Smooth muscle cell (in vitro differentiated cells): ENCODE measurements at regions not wholly inside any gene's neighbourhood (a gene's known extent, or its start where the extent isn't known, plus 50 kb on each side); places are given as distances from the start of the nearest gene placed in this dataset.

Experiments used
- DNase-seq: peaks from one replicate; lab custom pipeline; 2025; ENCODE audit not compliant: unreplicated experiment; lab: John Stamatoyannopoulos, UW
- H2AFZ ChIP-seq: fragments of 200-600 bp; sonication (generic); 2 replicates; pipeline ENCODE4 v1.6.0; 2016; ENCODE audit warnings: antibody characterized with exemption, low read depth, mild to moderate bottlenecking
- H3F3A ChIP-seq: fragments of 200-600 bp; sonication (generic); 2 replicates; pipeline ENCODE4 v1.6.0; 2017; ENCODE audit warnings: antibody characterized with exemption, low read depth
- H3K27ac ChIP-seq: fragments of 200-600 bp; sonication (generic); 2 replicates; pipeline ENCODE4 v1.5.1; 2016; ENCODE audit warnings: low read depth, mild to moderate bottlenecking
- H3K27me3 ChIP-seq: fragments of 200-600 bp; sonication (generic); 2 replicates; pipeline ENCODE4 v1.6.1; 2016; ENCODE audit warnings: low read depth, mild to moderate bottlenecking
- H3K36me3 ChIP-seq: fragments of 200-600 bp; sonication (generic); 2 replicates; pipeline ENCODE4 v1.5.1; 2016; ENCODE audit warnings: low read depth
- H3K4me1 ChIP-seq: fragments of 200-600 bp; sonication (generic); 2 replicates; pipeline ENCODE4 v1.5.1; 2016; ENCODE audit warnings: low read depth
- H3K4me2 ChIP-seq: fragments of 200-600 bp; sonication (generic); 2 replicates; pipeline ENCODE4 v1.6.0; 2016; ENCODE audit warnings: mild to moderate bottlenecking
- H3K4me3 ChIP-seq: fragments of 200-600 bp; sonication (generic); 2 replicates; pipeline ENCODE4 v1.5.1; 2016; ENCODE audit warnings: mild to moderate bottlenecking
- H3K79me2 ChIP-seq: fragments of 200-600 bp; sonication (generic); 2 replicates; pipeline ENCODE4 v1.6.0; 2016; ENCODE audit warnings: low read depth, mild to moderate bottlenecking
- H3K9ac ChIP-seq: fragments of 200-600 bp; sonication (generic); 2 replicates; pipeline ENCODE4 v1.6.0; 2016; ENCODE audit warnings: low read depth
- H3K9me3 ChIP-seq: fragments of 200-600 bp; sonication (generic); replicated peaks from 2 replicates; pipeline ENCODE4 v1.5.1; 2016; ENCODE audit warnings: low read depth
- H4K20me1 ChIP-seq: fragments of 200-600 bp; sonication (generic); 2 replicates; pipeline ENCODE4 v1.6.0; 2016; ENCODE audit warnings: low read depth
- CTCF ChIP-seq: fragments of 200-600 bp; sonication (generic); IDR thresholded peaks from 2 replicates; pipeline ENCODE4 v1.5.1; 2017; ENCODE audit warnings: borderline replicate concordance, mild to moderate bottlenecking, antibody characterized with exemption; ENCODE audit not compliant: insufficient read depth, poor library complexity, severe bottlenecking
- WGBS: methylation state at CpG from one replicate; pipeline ENCODE4 v1.1.7; 2016; ENCODE audit warnings: low lambda C conversion rate; 5-methylcytosine and 5-hydroxymethylcytosine counted together

GRCh38 chr3:102165367-102165766 lies 269.4 kb upstream of the ZPLD1 start:
- Histone ChIP-seq H4K20me1 (no peaks in the 10 kb centered on the region), H3K9ac (no peak overlapping the region), H3K27me3 (no peaks in the 10 kb centered on the region), H3K4me1 (peaks cover 13% of the 10 kb centered on the region), H3K9me3 (no peaks in the 10 kb centered on the region), H3F3A (peaks cover 22% of the 10 kb centered on the region), H3K4me3 (no peak overlapping the region), H3K36me3 (no peaks in the 10 kb centered on the region), H3K79me2 (no peaks in the 10 kb centered on the region), H3K4me2 (no peak overlapping the region), H3K27ac (peak overlapping the region; percentile 99), H2AFZ (no peak overlapping the region)
- DNase-seq, result no peak
- WGBS, result 33% methylated on average over 1 of the region's 1 CpG
- TF ChIP-seq CTCF, result no peak

- no peaks in the 10 kb centered on the region for H4K20me1 ChIP-seq
- H3K36me3 ChIP-seq, result no peaks in the 10 kb centered on the region
- H3K4me3 ChIP-seq, result no peak overlapping the region
- H3K4me1 ChIP-seq, result no peaks in the 10 kb centered on the region
- H3F3A ChIP-seq, result no peaks in the 10 kb centered on the region
- no peaks in the 10 kb centered on the region for H3K79me2 ChIP-seq
- WGBS, result 100% methylated on average over 1 of the region's 1 CpG
- no peak overlapping the region for H3K4me2 ChIP-seq
- H3K9ac ChIP-seq, result no peak overlapping the region
- no peak for TF ChIP-seq CTCF
- H3K9me3 ChIP-seq, result no peaks in the 10 kb centered on the region
- no peak for DNase-seq
- H3K27ac ChIP-seq, result no peak overlapping the region
- no peaks in the 10 kb centered on the region for H3K27me3 ChIP-seq
- peak overlapping the region; percentile 27 for H2AFZ ChIP-seq
Measured at GRCh38 chr3:102169915-102170479, 264.8 kb upstream of the ZPLD1 start.

- no peaks in the 10 kb centered on the region for H3K4me1 ChIP-seq
- no peaks in the 10 kb centered on the region for H3K9me3 ChIP-seq
- peak overlapping the region; percentile 27 for H2AFZ ChIP-seq
- TF ChIP-seq CTCF, result no peak
- H3K4me3 ChIP-seq, result no peak overlapping the region
- no peak for DNase-seq
- H3K36me3 ChIP-seq, result no peaks in the 10 kb centered on the region
- no peaks in the 10 kb centered on the region for H4K20me1 ChIP-seq
- H3K4me2 ChIP-seq, result no peak overlapping the region
- 88% methylated on average over 2 of the region's 2 CpGs for WGBS
- H3K27me3 ChIP-seq, result no peaks in the 10 kb centered on the region
- no peak overlapping the region for H3K9ac ChIP-seq
- no peak overlapping the region for H3K27ac ChIP-seq
- H3F3A ChIP-seq, result no peaks in the 10 kb centered on the region
- H3K79me2 ChIP-seq, result no peaks in the 10 kb centered on the region
Measured at GRCh38 chr3:102170545-102170944, 264.3 kb upstream of the ZPLD1 start.

- Histone ChIP-seq H3K27ac (peak overlapping the region; percentile 93), H3K9ac (peak overlapping the region; percentile 57)
- 50% methylated on average over 3 of the region's 3 CpGs for WGBS
Measured at GRCh38 chr3:102174312-102174712, 260.5 kb upstream of the ZPLD1 start.

More at GRCh38 chr3:102174312-102174712, 260.5 kb upstream of the ZPLD1 start:
- no peaks in the 10 kb centered on the region for H3K9me3 ChIP-seq
- H3K36me3 ChIP-seq, result no peaks in the 10 kb centered on the region
- peaks cover 9% of the 10 kb centered on the region for H3F3A ChIP-seq
- H3K27me3 ChIP-seq, result no peaks in the 10 kb centered on the region
- H4K20me1 ChIP-seq, result no peaks in the 10 kb centered on the region
- H3K4me2 ChIP-seq, result peak overlapping the region; percentile 72
- no peaks in the 10 kb centered on the region for H3K79me2 ChIP-seq
- peaks cover 4% of the 10 kb centered on the region for H3K4me1 ChIP-seq
- peak overlapping the region; percentile 2 for H2AFZ ChIP-seq
- no peak overlapping the region for H3K4me3 ChIP-seq
- TF ChIP-seq CTCF, result no peak
- DNase-seq, result no peak
